Neural cell (in vitro differentiated cells): ENCODE measurements at regions not wholly inside any gene's neighbourhood (a gene's known extent, or its start where the extent isn't known, plus 50 kb on each side); places are given as distances from the start of the nearest gene placed in this dataset.

Experiments
- small RNA-seq, 3 experiments: library from RNA; depleted of rRNA; stranded (forward); fragments of <200 nt; gene quantifications; one replicate each; pipeline ENCODE3, GENCODE V24; 2012

Small RNA genes in the stretch of these regions (small RNA-seq; reads per million reads assigned to genes)
- gene AC021506.2: 0 reads per million in 3 experiments
